Adrenal gland (tissue), 5 donors: ENCODE measurements at regions not wholly inside any gene's neighbourhood (a gene's known extent, or its start where the extent isn't known, plus 50 kb on each side); places are given as distances from the start of the nearest gene placed in this dataset.

ENCODE experiments used
- CTCF ChIP-seq, 6 experiments: fragments of 450-650 bp in 4 of 6; fragments of 200-600 bp in 2 of 6; sonication (generic) in 1 of 6; IDR thresholded peaks; 1 replicate in 5 of 6; 2 replicates in 1 of 6; pipeline versions ENCODE4 v1.5.1 to v1.8.0; 2016 to 2021; ENCODE audit warnings: antibody characterized with exemption in 6 of 6, mild to moderate bottlenecking in 2 of 6, moderate library complexity in 1 of 6
- POLR2A ChIP-seq, 2 donors: fragments of 450-650 bp; IDR thresholded peaks; one replicate each; pipeline ENCODE4 v1.6.1; 2017; ENCODE audit warnings: antibody characterized with exemption in 2 of 2, mild to moderate bottlenecking in 2 of 2, moderate library complexity in 1 of 2
- donor health status: DM: no; HTN: no; CAD: no.

GRCh38 chr10:3312403-3312940, 139.9 kb upstream of the PITRM1 start:
- TF ChIP-seq CTCF (IDR thresholded peaks at IDR 0.05) (no peak), POLR2A (IDR thresholded peaks at IDR 0.05) (no peak)
